ENCODE measurements at regions not wholly inside any gene's neighbourhood (a gene's known extent, or its start where the extent isn't known, plus 50 kb on each side); places are given as distances from the start of the nearest gene placed in this dataset.

- WGBS, 2 donors (ENCODE audit: low coverage in 1 of 2), result 85 to 90% methylated on average over 1 of the region's 1 CpG
- in situ Hi-C loops (cut with MboI; ENCODE audit: low pct_ligation_motif_present in 1 of 4, low pct_unique_long_range_greater_than_20kb in 1 of 4, low sequenced_read_pairs in 3 of 4) (no loop called here), intact Hi-C loops (cut with DNase I; ENCODE audit: low total_unique reads) (no loop called here)
Observed at GRCh38 chr7:121474301-121474673, 78.2 kb upstream of the FAM3C start.

GRCh38 chr7:121473645-121474300, 77.7 kb upstream of the FAM3C start:
- H3K9me3 ChIP-seq, result no peaks in the 10 kb centered on the region
- peak; percentile 24 for DNase-seq
- H3K4me1 ChIP-seq, result peaks cover 0 to 22% (median 6%) of the 10 kb centered on the region in 4 donors
- H3K27me3 ChIP-seq, result no peaks in the 10 kb centered on the region
- no peaks in the 10 kb centered on the region for H3K36me3 ChIP-seq
- no peak overlapping the region for H3K4me3 ChIP-seq
- no peak overlapping the region for H3K27ac ChIP-seq
- intact Hi-C loops (cut with DNase I; ENCODE audit: low total_unique reads), result no loop called here
- 54 to 65% methylated on average over 3 of the region's 3 CpGs for WGBS, 2 donors (ENCODE audit: low coverage in 1 of 2)
- in situ Hi-C loops (cut with MboI; ENCODE audit: low pct_ligation_motif_present in 1 of 4, low pct_unique_long_range_greater_than_20kb in 1 of 4, low sequenced_read_pairs in 3 of 4), result no loop called here
- TF ChIP-seq POLR2A (IDR thresholded peaks at IDR 0.05), result no peak
- TF ChIP-seq, protein P1, sequence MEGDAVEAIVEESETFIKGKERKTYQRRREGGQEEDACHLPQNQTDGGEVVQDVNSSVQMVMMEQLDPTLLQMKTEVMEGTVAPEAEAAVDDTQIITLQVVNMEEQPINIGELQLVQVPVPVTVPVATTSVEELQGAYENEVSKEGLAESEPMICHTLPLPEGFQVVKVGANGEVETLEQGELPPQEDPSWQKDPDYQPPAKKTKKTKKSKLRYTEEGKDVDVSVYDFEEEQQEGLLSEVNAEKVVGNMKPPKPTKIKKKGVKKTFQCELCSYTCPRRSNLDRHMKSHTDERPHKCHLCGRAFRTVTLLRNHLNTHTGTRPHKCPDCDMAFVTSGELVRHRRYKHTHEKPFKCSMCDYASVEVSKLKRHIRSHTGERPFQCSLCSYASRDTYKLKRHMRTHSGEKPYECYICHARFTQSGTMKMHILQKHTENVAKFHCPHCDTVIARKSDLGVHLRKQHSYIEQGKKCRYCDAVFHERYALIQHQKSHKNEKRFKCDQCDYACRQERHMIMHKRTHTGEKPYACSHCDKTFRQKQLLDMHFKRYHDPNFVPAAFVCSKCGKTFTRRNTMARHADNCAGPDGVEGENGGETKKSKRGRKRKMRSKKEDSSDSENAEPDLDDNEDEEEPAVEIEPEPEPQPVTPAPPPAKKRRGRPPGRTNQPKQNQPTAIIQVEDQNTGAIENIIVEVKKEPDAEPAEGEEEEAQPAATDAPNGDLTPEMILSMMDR (IDR thresholded peaks at IDR 0.05), result no peak
- no peak for TF ChIP-seq POLR2AphosphoS5 (IDR thresholded peaks at IDR 0.05)
- no peak for TF ChIP-seq EP300 (IDR thresholded peaks at IDR 0.05; ENCODE audit: low read depth)

More at GRCh38 chr7:121474301-121474673, 78.2 kb upstream of the FAM3C start:
- Histone ChIP-seq H3K9me3 (no peaks in the 10 kb centered on the region), H3K27me3 (no peaks in the 10 kb centered on the region), H3K4me3 (no peak overlapping the region), H3K27ac (no peak overlapping the region), H3K4me1 (peaks cover 0 to 22% (median 6%) of the 10 kb centered on the region in 4 donors), H3K36me3 (no peaks in the 10 kb centered on the region)
- TF ChIP-seq POLR2A (IDR thresholded peaks at IDR 0.05) (no peak), EP300 (IDR thresholded peaks at IDR 0.05; ENCODE audit: low read depth) (no peak), POLR2AphosphoS5 (IDR thresholded peaks at IDR 0.05) (no peak)
- TF ChIP-seq, protein P1 (IDR thresholded peaks at IDR 0.05), result no peak
- no peak for DNase-seq

DNA sequence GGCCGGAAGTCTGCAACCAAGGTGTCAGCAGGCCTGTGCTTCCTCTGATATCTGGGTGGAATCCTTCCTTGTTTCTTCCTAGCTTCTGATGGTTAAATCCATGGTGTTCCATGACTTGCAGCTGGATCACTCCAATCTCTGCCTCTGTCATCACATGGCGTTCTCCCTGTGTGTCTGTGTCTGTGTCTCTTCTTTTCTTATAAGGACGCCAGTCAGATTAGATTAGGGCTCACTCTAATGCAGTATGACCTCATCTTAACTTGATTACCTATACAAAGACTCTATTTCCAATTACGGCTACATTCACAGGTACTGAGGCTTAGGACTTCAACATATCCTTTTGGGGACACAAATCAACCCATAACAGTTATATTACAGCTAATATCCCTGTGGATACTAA, 70.3 kb upstream of the FAM3C start:
- Histone ChIP-seq H3K27me3 (no peaks in the 10 kb centered on the region), H3K9me3 (no peaks in the 10 kb centered on the region), H3K4me3 (no peak overlapping the region), H3K36me3 (no peaks in the 10 kb centered on the region), H3K4me1 (no peaks in the 10 kb centered on the region), H3K27ac (no peak overlapping the region)
- 98 to 100% methylated on average over 3 to 4 of the region's 4 CpGs for WGBS, 2 donors (ENCODE audit: low coverage in 1 of 2)
- TF ChIP-seq, protein P1 (IDR thresholded peaks at IDR 0.05), result no peak
- TF ChIP-seq POLR2A (IDR thresholded peaks at IDR 0.05) (no peak), EP300 (IDR thresholded peaks at IDR 0.05; ENCODE audit: low read depth) (no peak), POLR2AphosphoS5 (IDR thresholded peaks at IDR 0.05) (no peak)
- intact Hi-C loops (cut with DNase I; ENCODE audit: low total_unique reads), result no loop called here
- DNase-seq, result no peak
- in situ Hi-C loops (cut with MboI; ENCODE audit: low pct_ligation_motif_present in 1 of 4, low pct_unique_long_range_greater_than_20kb in 1 of 4, low sequenced_read_pairs in 3 of 4), result no loop called here

DNA sequence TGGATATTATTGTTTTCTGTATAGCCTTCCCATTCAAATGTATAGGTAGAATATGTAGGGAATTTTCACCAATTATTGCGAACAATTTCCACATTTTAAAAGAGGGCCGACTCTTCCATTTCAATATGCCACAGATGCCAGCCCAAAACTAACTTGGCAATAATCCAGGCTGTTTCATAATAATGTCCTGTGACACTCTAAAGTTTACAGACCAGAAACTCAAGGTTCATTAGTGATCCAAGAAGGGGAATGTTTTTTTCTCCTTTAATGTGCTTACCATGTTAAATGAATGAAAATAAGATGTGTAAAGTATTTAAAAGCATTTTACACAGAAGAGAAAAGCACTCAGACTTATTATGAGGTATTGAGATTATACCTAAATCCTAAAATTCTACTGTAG, 63.0 kb upstream of the FAM3C start:
- Histone ChIP-seq H3K4me3 (no peak overlapping the region), H3K27ac (no peak overlapping the region), H3K9me3 (no peaks in the 10 kb centered on the region), H3K27me3 (no peaks in the 10 kb centered on the region), H3K36me3 (no peaks in the 10 kb centered on the region), H3K4me1 (no peaks in the 10 kb centered on the region)
- in situ Hi-C loops (cut with MboI; ENCODE audit: low pct_ligation_motif_present in 1 of 4, low pct_unique_long_range_greater_than_20kb in 1 of 4, low sequenced_read_pairs in 3 of 4), result no loop called here
- TF ChIP-seq POLR2AphosphoS5 (IDR thresholded peaks at IDR 0.05), result no peak
- intact Hi-C loops (cut with DNase I; ENCODE audit: low total_unique reads), result no loop called here
- DNase-seq, result no peak
- WGBS, 2 donors (ENCODE audit: low coverage in 1 of 2), result 90 to 93% methylated on average over 2 of the region's 2 CpGs

All from transverse colon (tissue), 4 donors.